Posterior cingulate gyrus (tissue), 11 donors: ENCODE measurements at regions not wholly inside any gene's neighbourhood (a gene's known extent, or its start where the extent isn't known, plus 50 kb on each side); places are given as distances from the start of the nearest gene placed in this dataset.

ENCODE experiments used
- DNase-seq, 10 donors: peaks; one replicate each; pipeline versions ENCODE4 v3.0.0 to v3.0.0-alpha.2; 2020 to 2021; ENCODE audit warnings: mixed read lengths in 3 of 10
- intact Hi-C: fragments of 100-400 bp; cut with DNase I; formaldehyde crosslinking; loops from one replicate; pipeline ENCODE4 v1.15.1; 2023

DNA sequence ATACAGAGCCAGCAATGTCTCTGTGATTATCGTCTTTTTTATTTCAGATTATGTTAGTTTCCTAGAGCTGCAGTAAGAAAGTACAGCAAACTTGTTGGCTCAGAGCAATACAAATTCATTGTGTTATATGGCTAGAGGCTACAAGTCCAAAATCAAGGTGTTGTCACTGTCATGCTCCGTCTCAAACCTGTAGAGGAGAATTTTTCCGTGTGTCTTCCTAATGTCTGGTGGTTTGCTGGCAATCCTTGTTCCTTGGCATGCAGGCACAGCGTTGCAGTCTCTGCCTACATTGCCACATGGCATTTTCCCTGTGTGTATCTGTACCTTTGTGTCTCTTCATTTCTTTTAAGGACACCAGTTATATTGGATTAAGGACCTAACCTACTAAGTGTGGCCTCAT is 244.4 kb downstream of the LRRIQ3 start:
- peak in 2 of 10 donors; percentile 2 to 31 for DNase-seq
- intact Hi-C loops = no loop called here

DNA sequence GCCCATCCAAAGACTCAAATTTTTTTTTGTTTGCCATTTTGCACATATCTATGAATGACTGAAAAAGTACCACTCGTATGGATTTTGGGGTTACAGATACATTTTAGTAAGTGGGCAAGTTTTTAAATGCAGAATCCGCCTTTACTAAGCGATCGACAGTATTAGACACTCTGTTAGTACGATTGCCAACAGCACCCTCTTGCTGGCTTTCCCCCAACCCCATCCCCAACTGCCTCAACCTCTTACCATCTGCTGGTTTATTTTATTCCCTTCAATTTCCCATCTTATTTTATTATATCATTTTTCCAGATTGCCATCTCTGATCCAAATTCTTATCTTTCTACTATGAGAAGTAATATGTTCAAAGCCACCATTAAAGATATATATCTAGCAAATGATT is 244.8 kb downstream of the LRRIQ3 start:
- intact Hi-C loops = no loop called here
- DNase-seq = no peak

DNA sequence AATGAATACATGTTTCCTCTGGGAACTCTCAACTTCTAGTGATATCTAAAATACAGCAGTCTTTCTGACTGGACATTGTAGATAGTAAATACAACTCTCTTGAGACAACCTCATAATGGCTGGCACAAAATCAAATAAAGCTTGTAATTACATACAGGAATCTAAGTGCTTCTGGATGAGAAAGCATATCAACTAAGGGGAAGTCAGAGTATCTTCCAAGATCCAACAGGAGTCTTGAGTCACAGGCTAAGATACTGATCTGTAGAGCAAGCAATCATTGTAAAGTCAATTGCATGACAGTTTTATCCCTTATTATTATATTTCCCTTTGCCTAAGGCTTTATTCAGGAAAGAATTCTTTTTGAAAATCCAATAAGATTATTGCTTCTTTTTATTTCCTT is 249.9 kb downstream of the LRRIQ3 start:
- DNase-seq = no peak

DNA sequence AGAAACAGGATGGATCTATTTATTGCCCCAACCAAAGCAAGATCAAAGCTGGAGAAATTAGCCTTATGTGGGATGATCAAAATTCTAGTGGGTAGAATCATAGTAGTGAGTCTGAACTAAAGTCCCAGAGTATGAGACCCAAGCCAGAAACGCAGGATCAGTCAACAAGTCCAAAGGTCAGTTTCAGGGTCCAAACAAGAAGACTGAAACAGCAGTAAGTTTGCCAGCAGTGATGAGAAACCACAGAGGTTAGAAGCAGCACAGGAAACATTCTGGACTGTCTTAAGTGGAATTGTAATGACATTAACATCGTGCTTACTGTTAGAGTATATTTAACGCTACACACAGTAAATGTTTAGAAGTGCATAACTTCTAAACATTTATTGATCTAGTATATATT is 251.0 kb downstream of the LRRIQ3 start:
- DNase-seq = no peak
- intact Hi-C loops = no loop called here

More for the DNA sequence above, 249.9 kb downstream of the LRRIQ3 start:
- intact Hi-C loops = no loop called here

DNA sequence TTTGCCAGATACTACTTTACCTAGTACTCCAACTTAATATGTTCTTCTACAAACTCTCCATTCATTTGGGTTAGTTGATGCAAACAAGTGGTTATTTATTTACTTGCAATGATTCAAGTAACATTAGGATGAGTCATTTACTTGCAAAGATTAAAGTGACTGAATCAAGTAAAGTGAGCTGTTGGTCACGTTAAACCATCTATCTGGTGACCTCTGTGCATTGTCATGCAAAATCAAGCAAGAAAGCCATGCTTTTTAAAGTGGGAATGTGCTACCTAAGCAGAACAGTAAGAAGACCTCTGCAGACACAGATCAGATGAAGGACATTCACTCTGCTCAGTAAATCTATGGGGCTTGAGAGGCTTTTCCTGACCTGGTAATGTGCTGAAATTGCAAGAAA is 254.7 kb downstream of the LRRIQ3 start:
- intact Hi-C loops = no loop called here
- DNase-seq = no peak

DNA sequence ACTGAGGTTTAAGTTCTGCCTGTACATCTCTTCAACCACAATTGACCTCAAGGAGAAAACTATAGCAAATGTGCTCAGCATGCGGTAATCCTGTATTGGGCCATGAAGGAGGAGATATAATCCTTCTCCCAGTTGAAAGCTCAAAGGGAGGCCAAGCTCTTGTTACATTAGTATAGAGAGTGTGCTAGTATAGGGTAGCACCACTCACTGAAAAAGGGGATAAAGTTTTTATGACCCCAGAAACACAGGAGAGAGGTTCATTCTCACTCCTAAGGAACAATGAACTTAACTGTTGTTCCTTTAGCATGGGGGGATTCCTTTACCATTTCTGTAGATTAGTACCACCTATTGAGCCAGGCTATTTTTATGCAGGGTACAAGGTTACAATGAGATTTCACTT is 267.7 kb downstream of the LRRIQ3 start:
- intact Hi-C loops = no loop called here
- DNase-seq = no peak

DNA sequence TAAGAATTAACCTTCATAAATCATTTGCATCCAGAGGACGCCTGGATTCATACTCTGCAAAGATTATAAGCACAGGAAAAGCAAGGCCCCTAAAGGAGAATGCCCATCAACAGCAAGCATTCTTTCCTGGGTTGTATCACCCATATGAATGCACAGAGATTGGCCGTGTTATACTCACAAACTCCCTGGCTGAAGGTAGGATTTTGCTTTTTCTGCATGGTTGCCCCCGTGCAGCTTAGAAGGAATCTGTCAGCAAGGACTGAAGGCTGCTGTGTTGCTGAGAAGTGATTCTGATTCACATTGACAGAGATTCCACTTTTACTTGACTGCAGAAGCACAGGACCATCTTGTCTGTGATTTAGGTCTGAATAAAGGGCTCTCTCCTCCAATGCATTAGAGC is 283.0 kb downstream of the LRRIQ3 start:
- DNase-seq = peak in 1 of 10 donors; percentile 18
- intact Hi-C loops = no loop called here

DNA sequence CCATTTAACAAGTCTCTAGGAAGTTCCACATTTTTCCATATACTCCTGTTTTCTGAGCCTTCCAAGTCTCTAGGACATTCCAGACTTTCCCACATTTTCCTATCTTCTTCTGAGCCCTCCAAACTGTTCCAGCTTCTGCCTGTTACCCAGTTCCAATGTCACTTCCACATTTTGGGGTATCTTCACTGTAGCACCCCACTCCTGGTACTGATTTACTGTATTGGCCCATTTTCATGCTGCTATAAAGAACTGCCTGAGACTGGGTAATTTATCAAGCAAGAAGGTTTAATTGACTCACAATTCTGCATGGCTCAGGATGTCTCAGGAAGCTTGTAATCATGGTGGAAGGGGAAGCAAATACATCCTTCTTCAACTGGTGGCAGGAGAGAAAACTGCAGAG is 285.0 kb downstream of the LRRIQ3 start:
- DNase-seq = no peak

DNA sequence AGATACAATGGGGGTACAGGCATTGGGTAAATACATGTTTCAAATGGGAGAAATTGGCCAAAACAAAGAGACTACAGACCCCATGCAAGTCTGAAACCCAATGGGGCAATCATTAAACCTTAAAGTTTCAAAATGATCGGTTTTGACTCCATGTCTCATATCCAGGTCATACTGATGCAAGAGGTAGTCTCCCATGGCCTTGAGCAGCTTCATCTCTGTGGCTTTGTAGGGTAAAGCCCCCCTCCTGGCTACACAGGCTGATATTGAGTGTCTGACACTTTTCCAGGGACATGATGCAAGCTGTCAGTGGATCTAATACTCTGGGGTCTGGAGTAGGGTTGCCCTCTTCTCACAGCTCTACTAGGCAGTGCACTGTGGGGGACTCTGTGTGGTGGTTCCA is 286.1 kb downstream of the LRRIQ3 start:
- intact Hi-C loops = no loop called here
- no peak for DNase-seq

More for the DNA sequence above, 285.0 kb downstream of the LRRIQ3 start:
- intact Hi-C loops = no loop called here

DNA sequence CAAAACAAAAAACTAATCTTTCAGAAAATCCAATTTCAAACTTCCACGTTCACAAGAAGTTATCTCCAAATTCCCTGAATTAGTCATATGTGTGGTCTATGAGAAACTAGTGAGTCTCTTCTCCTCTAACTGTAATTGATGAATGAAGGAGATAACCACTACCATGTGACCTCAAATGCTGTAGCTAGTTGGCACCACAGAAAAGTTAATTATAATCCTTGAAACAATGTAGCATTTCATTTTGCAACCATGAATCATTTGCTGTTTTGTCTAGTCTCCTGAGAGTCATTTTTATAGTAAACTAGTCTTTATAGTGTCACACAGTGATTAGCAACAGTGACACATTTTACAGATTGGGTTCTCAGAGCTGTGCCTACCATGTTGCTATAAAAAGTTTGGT is 287.5 kb downstream of the LRRIQ3 start:
- DNase-seq = no peak
- intact Hi-C loops = no loop called here

DNA sequence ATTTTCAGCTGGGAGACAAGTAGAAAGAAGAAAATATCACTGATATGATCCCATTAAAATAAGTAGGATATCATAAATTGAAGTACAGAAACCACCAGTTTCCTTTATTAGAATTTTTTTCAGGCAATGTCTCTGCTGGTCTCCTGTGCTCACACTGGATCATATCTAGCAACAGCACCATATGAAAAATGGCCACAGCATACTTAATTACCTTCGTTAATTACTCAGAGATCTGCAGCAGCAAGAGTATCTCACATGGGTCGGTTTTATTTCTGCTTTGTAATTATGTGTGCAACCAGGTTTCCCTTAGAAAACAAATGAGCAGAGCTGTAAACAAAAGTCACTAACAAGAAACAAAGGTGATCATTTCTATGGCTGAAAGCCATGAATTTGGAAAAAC is 287.9 kb downstream of the LRRIQ3 start:
- no peak for DNase-seq
- intact Hi-C loops = no loop called here

DNA sequence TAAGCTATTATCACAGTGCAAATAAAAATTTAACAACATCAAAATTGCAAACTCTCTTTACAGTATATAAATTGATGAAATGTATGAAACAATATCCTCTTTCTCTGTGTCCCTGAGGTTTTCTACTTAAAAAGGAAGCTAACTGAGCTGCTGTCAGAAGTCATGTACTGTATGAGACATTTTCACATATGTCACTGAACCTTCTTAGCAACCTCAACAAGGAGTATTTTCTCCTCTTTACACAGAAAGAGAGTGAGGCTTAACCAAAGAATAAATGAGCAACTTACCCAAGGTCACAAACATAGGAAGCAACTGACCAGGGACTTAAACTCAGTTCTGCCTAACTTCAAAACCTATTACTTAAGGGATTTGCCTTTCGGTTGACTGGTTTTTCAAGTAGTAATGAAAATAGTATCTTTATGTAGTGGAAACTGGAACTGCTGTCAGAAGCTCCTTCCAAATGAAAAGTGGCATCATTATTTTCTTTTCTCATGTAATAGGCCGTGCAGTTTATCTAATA is 288.9 kb downstream of the LRRIQ3 start:
- DNase-seq = no peak
- intact Hi-C loops = no loop called here

DNA sequence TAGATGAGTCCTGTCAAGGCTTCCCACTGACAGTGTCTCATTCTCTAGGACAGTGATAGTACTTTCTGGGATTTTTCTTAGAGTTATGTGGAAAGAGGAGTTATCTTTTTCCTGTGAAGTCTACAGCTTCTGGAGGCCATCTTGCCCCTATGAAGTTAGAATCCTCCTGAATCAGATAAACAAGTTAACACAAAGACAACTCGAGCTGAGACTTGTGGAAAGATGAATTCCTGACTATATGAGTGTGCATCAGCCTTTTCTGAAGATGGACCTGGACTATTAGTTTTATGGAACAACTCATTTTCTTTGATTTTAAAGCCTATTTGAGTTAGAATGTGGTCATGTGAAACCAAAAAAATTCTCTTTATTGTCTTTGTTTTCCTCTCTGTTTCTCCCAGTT is 290.9 kb downstream of the LRRIQ3 start:
- DNase-seq = no peak
- intact Hi-C loops = no loop called here

DNA sequence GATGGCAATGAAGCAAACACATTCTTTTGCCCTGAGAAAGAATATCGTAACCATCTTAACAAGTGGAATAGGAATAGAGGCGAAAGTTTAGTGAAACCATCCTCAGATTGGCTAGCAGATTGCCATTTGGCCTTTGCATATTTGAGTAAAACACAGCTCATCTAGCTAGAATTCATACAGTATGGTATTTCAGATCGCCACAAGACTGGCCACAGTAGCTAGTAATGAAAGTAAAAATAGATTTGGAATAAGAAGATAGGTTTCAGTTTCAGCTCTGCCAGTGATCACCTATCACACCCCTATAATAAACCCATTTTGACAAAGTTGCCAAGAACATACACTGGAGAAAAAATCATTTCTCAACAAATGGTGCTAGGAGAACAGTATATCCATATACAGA is 294.9 kb downstream of the LRRIQ3 start:
- intact Hi-C loops = no loop called here
- no peak for DNase-seq

DNA sequence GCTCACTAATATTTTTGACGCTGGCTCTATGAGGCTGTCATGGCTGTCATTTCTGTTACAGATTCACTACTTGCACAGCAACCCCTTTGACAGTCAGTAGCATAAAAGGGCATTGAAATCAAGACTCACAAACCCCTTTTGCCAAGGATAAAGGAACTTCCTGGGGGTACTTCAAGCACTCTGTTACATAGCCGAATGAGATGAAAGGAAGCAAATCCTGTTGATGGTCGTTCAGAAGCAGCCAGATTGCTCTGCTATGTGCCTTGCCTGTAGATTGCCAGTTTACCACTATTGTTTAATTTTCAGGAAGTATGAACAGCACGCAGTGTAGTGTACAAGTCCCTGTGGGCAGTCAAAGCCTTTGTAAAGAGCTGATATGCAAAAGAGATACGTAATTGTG is 296.2 kb downstream of the LRRIQ3 start:
- DNase-seq = no peak
- intact Hi-C loops = no loop called here

DNA sequence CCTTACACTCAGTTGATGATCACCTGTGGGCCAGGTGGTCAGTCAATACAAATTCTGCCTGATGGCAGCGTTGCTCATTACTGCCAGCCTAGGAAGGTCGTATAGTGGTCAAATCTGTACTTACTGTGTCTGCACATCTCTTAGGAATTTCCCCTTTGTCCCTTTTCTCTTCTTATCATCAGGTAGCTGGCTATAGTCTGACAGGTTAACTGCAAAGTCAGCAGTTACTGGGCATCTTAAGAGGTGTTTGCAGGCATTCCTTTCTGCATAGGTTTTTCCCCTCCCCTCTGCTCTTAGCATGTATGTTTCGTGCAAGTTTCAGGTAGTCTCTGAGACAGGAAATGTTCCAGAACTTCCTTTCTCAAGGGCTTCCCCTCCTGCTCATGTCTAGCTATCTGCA is 298.7 kb downstream of the LRRIQ3 start:
- no peak for DNase-seq
- intact Hi-C loops = no loop called here

DNA sequence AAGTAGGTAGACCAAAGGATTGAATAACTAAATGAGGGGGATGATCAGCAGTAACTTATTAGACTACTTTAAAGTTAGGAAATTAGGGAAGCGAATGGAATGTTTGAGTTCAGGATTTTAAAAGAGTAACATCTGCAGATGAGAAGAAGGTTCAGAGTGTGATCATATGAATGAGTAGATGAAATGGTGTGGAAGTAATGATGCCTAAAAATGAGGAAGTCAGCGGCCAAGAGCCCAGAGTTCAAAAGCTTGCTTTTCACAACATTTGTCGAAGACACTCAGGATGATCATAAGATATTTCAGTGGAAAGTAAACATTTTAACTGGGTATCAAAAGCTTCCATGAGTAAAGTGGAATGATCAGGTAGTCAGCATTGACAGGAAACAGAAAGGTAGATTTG is 299.4 kb downstream of the LRRIQ3 start:
- intact Hi-C loops = no loop called here
- no peak for DNase-seq

DNA sequence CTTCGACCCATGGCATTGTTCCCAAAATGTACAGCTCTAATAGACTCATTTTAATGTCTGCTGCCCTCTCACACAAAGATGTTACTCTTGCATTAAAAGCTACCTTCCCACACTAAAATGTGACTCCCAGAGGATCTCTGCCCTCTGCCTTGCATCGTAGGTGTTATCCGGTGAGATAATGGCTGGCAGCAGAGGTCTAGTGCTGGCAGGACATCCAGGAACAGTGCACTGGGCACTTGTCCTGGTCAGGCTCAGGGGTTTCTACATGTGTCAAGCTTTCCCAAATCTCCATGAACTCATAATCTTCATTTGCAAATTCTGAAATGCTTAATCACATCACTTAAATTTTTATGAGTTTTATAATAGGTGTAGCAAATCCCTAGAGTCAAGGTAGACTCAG is 310.6 kb downstream of the LRRIQ3 start:
- no peak for DNase-seq
- intact Hi-C loops = no loop called here

DNA sequence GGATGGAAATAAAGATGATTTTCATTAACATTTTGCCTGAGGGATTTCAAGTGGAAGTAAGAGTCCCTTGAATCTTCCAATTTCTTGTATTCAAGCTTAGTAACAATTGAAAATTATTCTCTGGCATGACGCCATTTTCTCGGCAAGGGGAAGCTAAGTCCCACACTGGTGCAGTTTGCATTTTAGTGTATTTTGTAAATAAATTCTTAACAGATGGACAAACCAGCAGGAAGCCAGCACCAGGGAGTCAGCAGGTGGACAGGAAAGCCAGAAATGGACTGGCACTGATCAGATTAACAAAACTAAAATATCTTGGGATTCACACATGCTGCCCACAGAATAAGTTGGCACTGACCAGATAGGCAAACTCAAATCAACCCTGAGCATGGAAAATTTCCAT is 311.3 kb downstream of the LRRIQ3 start:
- no peak for DNase-seq
- intact Hi-C loops = no loop called here

DNA sequence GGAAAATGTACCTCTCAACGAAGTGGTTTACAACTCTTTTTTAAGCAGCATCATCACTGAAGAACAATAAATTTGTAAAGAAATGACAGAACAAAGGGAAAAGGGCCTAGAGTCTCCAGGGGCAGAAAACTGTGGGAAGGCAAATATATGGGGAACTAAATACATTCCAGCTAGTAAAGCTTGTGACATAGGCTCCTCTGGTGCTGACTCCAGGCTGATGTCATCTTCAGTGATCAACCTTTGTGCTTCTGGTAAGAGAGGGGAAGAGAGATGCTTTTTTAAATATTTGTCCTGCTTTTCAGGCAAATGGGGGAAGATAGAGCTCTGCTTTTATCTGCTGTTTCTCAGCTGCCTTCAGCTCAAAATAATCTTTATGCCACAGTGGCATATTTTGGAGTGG is 323.2 kb downstream of the LRRIQ3 start:
- intact Hi-C loops = no loop called here
- DNase-seq = no peak

DNA sequence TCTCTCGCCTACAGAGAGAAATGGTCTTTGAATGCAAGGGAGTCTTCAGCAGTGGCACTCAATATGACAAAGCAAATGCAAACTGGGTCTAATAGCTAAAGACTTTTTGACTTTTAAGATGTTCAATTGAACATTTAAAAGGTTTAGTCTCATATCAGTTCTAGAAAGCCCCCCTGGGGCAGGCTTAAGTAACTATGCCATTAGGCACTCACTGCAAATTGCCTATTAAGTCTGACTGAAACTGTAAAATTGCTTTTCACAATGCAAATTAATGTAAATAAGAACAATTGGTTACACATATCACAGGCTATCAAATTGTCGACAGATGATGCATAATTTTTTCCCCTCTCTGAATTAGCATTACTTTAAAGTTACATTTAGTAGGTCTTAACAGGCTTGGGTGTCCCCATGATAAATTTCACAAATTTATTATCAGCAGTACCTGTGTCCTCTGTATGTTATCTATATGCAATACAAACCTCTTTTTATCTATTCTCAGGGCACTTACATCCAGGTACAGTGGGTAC is 329.1 kb downstream of the LRRIQ3 start:
- intact Hi-C loops = no loop called here
- DNase-seq = no peak

DNA sequence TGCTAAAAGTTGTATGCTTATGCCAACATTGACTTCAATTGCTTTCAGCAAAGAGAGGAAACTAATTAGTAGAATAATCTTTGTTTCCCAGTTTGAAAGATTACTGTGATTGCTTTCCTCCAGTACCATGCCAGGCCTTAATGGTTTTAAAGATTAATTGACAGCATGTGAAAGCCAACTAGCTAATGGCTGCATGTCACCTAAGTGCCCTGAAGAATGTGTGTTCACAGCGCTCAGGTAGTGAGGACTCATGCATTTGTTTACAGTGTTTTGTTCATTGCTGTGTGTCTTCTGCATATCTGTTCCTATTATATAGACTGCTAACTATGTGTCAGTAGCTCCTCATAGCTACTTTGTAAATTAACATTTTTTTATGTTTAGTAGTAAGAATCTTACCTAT is 335.6 kb downstream of the LRRIQ3 start:
- DNase-seq = no peak

DNA sequence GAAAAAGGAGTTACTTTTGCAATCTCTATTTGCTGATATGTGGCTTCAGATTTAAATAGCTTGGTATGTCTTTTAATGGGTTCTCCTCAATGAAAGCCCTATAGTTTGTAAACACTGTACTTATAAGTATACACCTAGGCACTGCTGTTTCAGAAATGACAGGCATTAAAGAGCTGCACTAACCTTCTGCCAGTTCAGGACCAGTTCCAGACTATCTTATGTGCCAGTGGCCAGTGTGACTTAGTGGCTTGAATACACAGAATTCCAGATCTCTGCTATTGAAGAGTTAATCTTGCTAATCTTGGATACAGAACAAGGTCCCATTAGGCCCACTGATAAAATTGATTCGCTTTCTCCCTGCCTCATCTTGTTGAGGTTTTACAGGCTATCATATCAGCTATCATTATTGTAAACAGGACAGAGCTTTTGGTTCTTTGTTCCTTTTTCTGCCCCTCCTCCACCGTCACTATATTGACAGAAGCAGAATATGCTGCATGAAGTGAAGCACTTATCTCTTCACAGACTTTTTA is 337.5 kb downstream of the LRRIQ3 start:
- no peak for DNase-seq

More for the DNA sequence above, 335.6 kb downstream of the LRRIQ3 start:
- intact Hi-C loops = no loop called here

More for the DNA sequence above, 337.5 kb downstream of the LRRIQ3 start:
- intact Hi-C loops = no loop called here
